NOMO-1 treated with dmso at 0.1 percent for 144 hours (cell line): ENCODE measurements at regions not wholly inside any gene's neighbourhood (a gene's known extent, or its start where the extent isn't known, plus 50 kb on each side); places are given as distances from the start of the nearest gene placed in this dataset.
"Not testable (repeated sequence)": the region's sequence is repeated elsewhere in the genome, so short reads cannot be mapped to it uniquely, and the experiment has no call there.

ENCODE experiments used
- DNase-seq: peaks from one replicate; lab custom pipeline; 2025; ENCODE audit not compliant: unreplicated experiment; lab: John Stamatoyannopoulos, UW

DNA sequence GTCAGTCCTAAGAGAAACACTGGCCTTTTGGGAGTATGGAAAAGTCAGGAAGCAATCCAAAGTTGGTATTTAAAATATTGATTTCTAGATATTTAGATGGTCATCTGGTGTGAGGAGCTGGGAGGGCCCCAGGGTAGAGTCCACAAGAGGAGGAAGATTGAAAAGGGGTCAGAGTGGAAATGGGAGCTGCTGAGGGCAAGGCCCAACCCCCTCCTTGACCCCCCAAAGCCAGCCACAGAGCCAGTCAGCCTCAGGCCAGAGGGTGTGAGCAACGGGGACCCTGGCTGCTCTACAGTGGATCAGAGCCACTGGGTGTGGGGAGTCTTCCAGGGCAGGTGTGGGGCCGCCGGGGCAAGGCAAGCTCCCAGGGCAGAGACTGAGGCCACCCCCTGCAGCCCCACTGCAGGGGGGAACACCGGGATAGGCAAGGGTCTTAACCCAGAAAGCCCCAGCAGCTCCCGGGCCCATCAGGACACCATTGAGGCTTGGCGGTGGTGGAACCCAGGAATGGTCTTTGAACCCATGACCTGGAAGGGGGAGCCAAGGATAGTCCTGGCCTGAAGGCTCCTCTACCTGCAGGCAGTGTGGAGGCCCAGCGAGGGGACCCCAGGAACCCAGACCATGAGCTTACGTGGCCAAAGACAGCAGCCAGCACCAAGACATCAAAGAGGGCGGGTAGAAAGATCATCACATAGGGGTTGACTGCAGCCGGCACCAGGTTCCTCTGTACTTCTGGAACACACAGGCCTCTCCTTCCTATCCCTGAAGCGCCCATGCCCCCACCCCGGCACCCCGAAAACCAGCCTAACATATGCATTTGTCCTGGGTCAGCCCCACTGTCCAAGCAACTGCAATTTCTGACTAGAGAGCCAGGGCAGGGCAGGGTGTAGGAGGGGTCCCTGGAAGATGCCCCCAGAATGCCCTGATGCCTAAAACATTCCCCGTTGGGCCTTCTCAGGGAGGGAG, 51.3 kb upstream of the CSPG4 start:
- DNase-seq = not testable (repeated sequence)

DNA sequence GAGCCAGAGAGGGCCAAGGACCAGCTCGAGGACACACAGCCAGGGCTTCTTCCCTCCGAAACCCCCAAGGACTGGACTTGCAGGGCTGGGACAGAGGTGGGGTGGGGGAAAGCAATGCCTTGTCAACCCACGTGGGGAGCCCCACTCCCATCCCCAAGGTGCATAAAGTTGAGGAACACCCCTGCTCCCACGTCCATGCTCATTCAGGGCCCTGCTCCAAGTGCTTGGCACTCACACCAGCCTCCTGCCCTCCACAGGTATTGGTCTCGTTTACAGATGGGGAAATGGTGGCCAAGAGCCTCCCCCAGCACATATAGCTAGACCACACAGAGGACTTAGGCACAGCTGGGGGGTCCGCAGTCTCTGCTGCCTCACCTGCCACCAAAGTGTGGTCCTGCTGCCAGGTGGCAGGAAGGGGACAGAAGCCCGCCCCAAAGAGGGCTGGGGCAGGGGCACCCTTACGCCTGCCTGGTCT, 50.5 kb upstream of the CSPG4 start:
- no peak for DNase-seq
